ENCODE measurements at regions not wholly inside any gene's neighbourhood (a gene's known extent, or its start where the extent isn't known, plus 50 kb on each side); places are given as distances from the start of the nearest gene placed in this dataset.

- no peaks in the 10 kb centered on the region for H4K20me1 ChIP-seq (ENCODE audit: insufficient read depth, low read length)
- peaks cover 8% of the 10 kb centered on the region for H3K27me3 ChIP-seq (ENCODE audit: insufficient read depth, low read length)
- no peak for DNase-seq (ENCODE audit: insufficient read length, low spot score, missing footprints)
- no peak overlapping the region for H3K4me3 ChIP-seq (ENCODE audit: insufficient read depth, low read length)
- no peaks in the 10 kb centered on the region for H3K79me2 ChIP-seq (ENCODE audit: insufficient read depth, low read length)
- H3K4me1 ChIP-seq (ENCODE audit: insufficient read depth, low read length): peaks cover 5% of the 10 kb centered on the region
- no peaks in the 10 kb centered on the region for H3K9me3 ChIP-seq (ENCODE audit: low read depth, low read length)
- H2AFZ ChIP-seq (ENCODE audit: low read length): no peak overlapping the region
- H3K27ac ChIP-seq (ENCODE audit: low read depth, low read length): no peak overlapping the region
- no peak overlapping the region for H3K4me2 ChIP-seq (ENCODE audit: insufficient read depth, low read length)
- no peaks in the 10 kb centered on the region for H3K36me3 ChIP-seq (ENCODE audit: insufficient read depth, low read length)
- TF ChIP-seq CTCF (IDR thresholded peaks at IDR 0.05; ENCODE audit: extremely low read depth, low read depth, low read length): no peak
Measured at GRCh38 chr4:138677212-138677611, 338.4 kb upstream of the NOCT start.

GRCh38 chr4:138675685-138676084, 339.9 kb upstream of the NOCT start:
- Histone ChIP-seq H4K20me1 (ENCODE audit: insufficient read depth, low read length) (no peaks in the 10 kb centered on the region), H3K4me2 (ENCODE audit: insufficient read depth, low read length) (no peak overlapping the region), H3K36me3 (ENCODE audit: insufficient read depth, low read length) (no peaks in the 10 kb centered on the region), H2AFZ (ENCODE audit: low read length) (no peak overlapping the region), H3K4me3 (ENCODE audit: insufficient read depth, low read length) (no peak overlapping the region), H3K79me2 (ENCODE audit: insufficient read depth, low read length) (no peaks in the 10 kb centered on the region), H3K4me1 (ENCODE audit: insufficient read depth, low read length) (peaks cover 3% of the 10 kb centered on the region), H3K27ac (ENCODE audit: low read depth, low read length) (no peak overlapping the region), H3K27me3 (ENCODE audit: insufficient read depth, low read length) (peaks cover 6% of the 10 kb centered on the region), H3K9me3 (ENCODE audit: low read depth, low read length) (no peaks in the 10 kb centered on the region)
- no peak for DNase-seq (ENCODE audit: insufficient read length, low spot score, missing footprints)
- no peak for TF ChIP-seq CTCF (IDR thresholded peaks at IDR 0.05; ENCODE audit: extremely low read depth, low read depth, low read length)

GRCh38 chr4:138674209-138674608, 341.4 kb upstream of the NOCT start:
- no peak for DNase-seq (ENCODE audit: insufficient read length, low spot score, missing footprints)
- Histone ChIP-seq H3K36me3 (ENCODE audit: insufficient read depth, low read length) (no peaks in the 10 kb centered on the region), H2AFZ (ENCODE audit: low read length) (no peak overlapping the region), H4K20me1 (ENCODE audit: insufficient read depth, low read length) (no peaks in the 10 kb centered on the region), H3K4me3 (ENCODE audit: insufficient read depth, low read length) (no peak overlapping the region), H3K27ac (ENCODE audit: low read depth, low read length) (no peak overlapping the region), H3K9me3 (ENCODE audit: low read depth, low read length) (no peaks in the 10 kb centered on the region), H3K4me2 (ENCODE audit: insufficient read depth, low read length) (no peak overlapping the region), H3K27me3 (ENCODE audit: insufficient read depth, low read length) (peaks cover 6% of the 10 kb centered on the region), H3K4me1 (ENCODE audit: insufficient read depth, low read length) (peaks cover 7% of the 10 kb centered on the region), H3K79me2 (ENCODE audit: insufficient read depth, low read length) (no peaks in the 10 kb centered on the region)
- TF ChIP-seq CTCF (IDR thresholded peaks at IDR 0.05; ENCODE audit: extremely low read depth, low read depth, low read length): no peak

GRCh38 chr4:138673053-138673452, 342.5 kb upstream of the NOCT start:
- TF ChIP-seq CTCF (IDR thresholded peaks at IDR 0.05; ENCODE audit: extremely low read depth, low read depth, low read length): no peak
- Histone ChIP-seq H3K4me3 (ENCODE audit: insufficient read depth, low read length) (no peak overlapping the region), H4K20me1 (ENCODE audit: insufficient read depth, low read length) (no peaks in the 10 kb centered on the region), H3K4me2 (ENCODE audit: insufficient read depth, low read length) (no peak overlapping the region), H3K79me2 (ENCODE audit: insufficient read depth, low read length) (no peaks in the 10 kb centered on the region), H2AFZ (ENCODE audit: low read length) (no peak overlapping the region), H3K27ac (ENCODE audit: low read depth, low read length) (no peak overlapping the region), H3K27me3 (ENCODE audit: insufficient read depth, low read length) (peaks cover 5% of the 10 kb centered on the region), H3K9me3 (ENCODE audit: low read depth, low read length) (no peaks in the 10 kb centered on the region), H3K4me1 (ENCODE audit: insufficient read depth, low read length) (peaks cover 12% of the 10 kb centered on the region), H3K36me3 (ENCODE audit: insufficient read depth, low read length) (no peaks in the 10 kb centered on the region)
- DNase-seq (ENCODE audit: insufficient read length, low spot score, missing footprints): no peak
